VCaP (cell line): ENCODE measurements at regions not wholly inside any gene's neighbourhood (a gene's known extent, or its start where the extent isn't known, plus 50 kb on each side); places are given as distances from the start of the nearest gene placed in this dataset.

Source experiments
- H3K27ac ChIP-seq: fragments of 450-650 bp; 2 replicates; pipeline ENCODE4 v1.5.1; 2017
- CTCF ChIP-seq: fragments of 450-650 bp; conservative IDR thresholded peaks from 2 replicates; pipeline ENCODE4 v1.5.1; 2017; ENCODE audit warnings: mild to moderate bottlenecking, moderate library complexity

- no peak overlapping the region for H3K27ac ChIP-seq
- TF ChIP-seq CTCF = no peak
Observed at GRCh38 chr6:166754218-166755030, 127.4 kb upstream of the RPS6KA2 start.

- no peak overlapping the region for H3K27ac ChIP-seq
- no peak for TF ChIP-seq CTCF
Observed at GRCh38 chr6:166752928-166753721, 126.1 kb upstream of the RPS6KA2 start.

GRCh38 chr6:166752097-166752496, 125.0 kb upstream of the RPS6KA2 start:
- H3K27ac ChIP-seq = no peak overlapping the region
- TF ChIP-seq CTCF = no peak

GRCh38 chr6:166751051-166751595, 124.1 kb upstream of the RPS6KA2 start:
- no peak overlapping the region for H3K27ac ChIP-seq
- no peak for TF ChIP-seq CTCF

GRCh38 chr6:166750108-166750793, 123.2 kb upstream of the RPS6KA2 start:
- H3K27ac ChIP-seq = no peak overlapping the region
- no peak for TF ChIP-seq CTCF

GRCh38 chr6:166749666-166750065, 122.6 kb upstream of the RPS6KA2 start:
- TF ChIP-seq CTCF = no peak
- H3K27ac ChIP-seq = no peak overlapping the region
